ENCODE measurements at regions not wholly inside any gene's neighbourhood (a gene's known extent, or its start where the extent isn't known, plus 50 kb on each side); places are given as distances from the start of the nearest gene placed in this dataset.

- no peak for TF ChIP-seq POLR2AphosphoS5 (IDR thresholded peaks at IDR 0.05; ENCODE audit: low read depth)
- no peak for TF ChIP-seq SPI1 (IDR thresholded peaks at IDR 0.05; ENCODE audit: borderline replicate concordance, low read depth)
- TF ChIP-seq, protein P1, sequence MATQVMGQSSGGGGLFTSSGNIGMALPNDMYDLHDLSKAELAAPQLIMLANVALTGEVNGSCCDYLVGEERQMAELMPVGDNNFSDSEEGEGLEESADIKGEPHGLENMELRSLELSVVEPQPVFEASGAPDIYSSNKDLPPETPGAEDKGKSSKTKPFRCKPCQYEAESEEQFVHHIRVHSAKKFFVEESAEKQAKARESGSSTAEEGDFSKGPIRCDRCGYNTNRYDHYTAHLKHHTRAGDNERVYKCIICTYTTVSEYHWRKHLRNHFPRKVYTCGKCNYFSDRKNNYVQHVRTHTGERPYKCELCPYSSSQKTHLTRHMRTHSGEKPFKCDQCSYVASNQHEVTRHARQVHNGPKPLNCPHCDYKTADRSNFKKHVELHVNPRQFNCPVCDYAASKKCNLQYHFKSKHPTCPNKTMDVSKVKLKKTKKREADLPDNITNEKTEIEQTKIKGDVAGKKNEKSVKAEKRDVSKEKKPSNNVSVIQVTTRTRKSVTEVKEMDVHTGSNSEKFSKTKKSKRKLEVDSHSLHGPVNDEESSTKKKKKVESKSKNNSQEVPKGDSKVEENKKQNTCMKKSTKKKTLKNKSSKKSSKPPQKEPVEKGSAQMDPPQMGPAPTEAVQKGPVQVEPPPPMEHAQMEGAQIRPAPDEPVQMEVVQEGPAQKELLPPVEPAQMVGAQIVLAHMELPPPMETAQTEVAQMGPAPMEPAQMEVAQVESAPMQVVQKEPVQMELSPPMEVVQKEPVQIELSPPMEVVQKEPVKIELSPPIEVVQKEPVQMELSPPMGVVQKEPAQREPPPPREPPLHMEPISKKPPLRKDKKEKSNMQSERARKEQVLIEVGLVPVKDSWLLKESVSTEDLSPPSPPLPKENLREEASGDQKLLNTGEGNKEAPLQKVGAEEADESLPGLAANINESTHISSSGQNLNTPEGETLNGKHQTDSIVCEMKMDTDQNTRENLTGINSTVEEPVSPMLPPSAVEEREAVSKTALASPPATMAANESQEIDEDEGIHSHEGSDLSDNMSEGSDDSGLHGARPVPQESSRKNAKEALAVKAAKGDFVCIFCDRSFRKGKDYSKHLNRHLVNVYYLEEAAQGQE (IDR thresholded peaks at IDR 0.05; ENCODE audit: insufficient replicate concordance, low read depth) = no peak
- TF ChIP-seq CTCF (IDR thresholded peaks at IDR 0.05; ENCODE audit: insufficient read depth, low read length) = no peak
- TF ChIP-seq GABPA (IDR thresholded peaks at IDR 0.05; ENCODE audit: low read depth) = no peak
- H3K4me3 ChIP-seq (replicated peaks; ENCODE audit: insufficient read depth, low read length) = no peak overlapping the region
- H3K27ac ChIP-seq (replicated peaks) = no peak overlapping the region
- no peaks in the 10 kb centered on the region for H3K27me3 ChIP-seq (ENCODE audit: insufficient read depth, poor library complexity, severe bottlenecking)
- no peak for DNase-seq (ENCODE audit: low read depth in 1 of 2, low spot score in 1 of 2)
Measured at GRCh38 chr19:32266460-32266859, 79.0 kb upstream of the ZNF507 start.

GRCh38 chr19:32268381-32268780, 77.0 kb upstream of the ZNF507 start:
- Histone ChIP-seq H3K4me3 (replicated peaks; ENCODE audit: insufficient read depth, low read length) (no peak overlapping the region), H3K27ac (replicated peaks) (no peak overlapping the region), H3K27me3 (ENCODE audit: insufficient read depth, poor library complexity, severe bottlenecking) (no peaks in the 10 kb centered on the region)
- DNase-seq (ENCODE audit: low read depth in 1 of 2, low spot score in 1 of 2) = no peak
- TF ChIP-seq POLR2AphosphoS5 (IDR thresholded peaks at IDR 0.05; ENCODE audit: low read depth) (no peak), CTCF (IDR thresholded peaks at IDR 0.05; ENCODE audit: insufficient read depth, low read length) (no peak), GABPA (IDR thresholded peaks at IDR 0.05; ENCODE audit: low read depth) (no peak), SPI1 (IDR thresholded peaks at IDR 0.05; ENCODE audit: borderline replicate concordance, low read depth) (no peak)
- TF ChIP-seq, protein P1 (IDR thresholded peaks at IDR 0.05; ENCODE audit: insufficient replicate concordance, low read depth) = no peak

- DNase-seq (ENCODE audit: low read depth in 1 of 2, low spot score in 1 of 2) = peak; percentile 2 to 19
- TF ChIP-seq SPI1 (IDR thresholded peaks at IDR 0.05; ENCODE audit: borderline replicate concordance, low read depth) (peak; percentile 71; the same call in 1 of the 2 replicates), POLR2AphosphoS5 (IDR thresholded peaks at IDR 0.05; ENCODE audit: low read depth) (no peak), GABPA (IDR thresholded peaks at IDR 0.05; ENCODE audit: low read depth) (no peak), CTCF (IDR thresholded peaks at IDR 0.05; ENCODE audit: insufficient read depth, low read length) (no peak)
- TF ChIP-seq, protein P1 (IDR thresholded peaks at IDR 0.05; ENCODE audit: insufficient replicate concordance, low read depth) = no peak
- no peak overlapping the region for H3K4me3 ChIP-seq (replicated peaks; ENCODE audit: insufficient read depth, low read length)
- no peaks in the 10 kb centered on the region for H3K27me3 ChIP-seq (ENCODE audit: insufficient read depth, poor library complexity, severe bottlenecking)
- H3K27ac ChIP-seq (replicated peaks) = no peak overlapping the region
Measured at GRCh38 chr19:32269831-32270230, 75.6 kb upstream of the ZNF507 start.

All from HL-60 (cell line).